Body of pancreas (tissue), 4 donors: ENCODE measurements at regions not wholly inside any gene's neighbourhood (a gene's known extent, or its start where the extent isn't known, plus 50 kb on each side); places are given as distances from the start of the nearest gene placed in this dataset.

Source experiments
- CTCF ChIP-seq, 7 experiments: fragments of 450-650 bp in 4 of 7; fragments of 200-600 bp in 3 of 7; sonication (generic) in 3 of 7; IDR thresholded peaks; one replicate each; pipeline ENCODE4 v1.5.1; 2016 to 2019; ENCODE audit warnings: antibody characterized with exemption in 7 of 7
- POLR2A ChIP-seq, 3 donors: fragments of 450-650 bp; IDR thresholded peaks; one replicate each; pipeline ENCODE4 v1.6.1; 2016; ENCODE audit warnings: antibody characterized with exemption in 3 of 3, mild to moderate bottlenecking in 2 of 3

- TF ChIP-seq CTCF (IDR thresholded peaks at IDR 0.05), result peak; percentile 12 to 69 (median 50)
- TF ChIP-seq POLR2A (IDR thresholded peaks at IDR 0.05), result no peak
Measured at GRCh38 chr5:104178829-104179456, 616.4 kb upstream of the NUDT12 start.
